GM23248 (cell line): ENCODE measurements at regions not wholly inside any gene's neighbourhood (a gene's known extent, or its start where the extent isn't known, plus 50 kb on each side); places are given as distances from the start of the nearest gene placed in this dataset.

Source experiments
- EZH2 ChIP-seq: fragments of 200-600 bp; sonication (generic); IDR thresholded peaks from 2 replicates; pipeline ENCODE4 v1.6.1; 2018; ENCODE audit warnings: antibody characterized with exemption, mild to moderate bottlenecking; ENCODE audit not compliant: insufficient read depth, poor library complexity, severe bottlenecking
- EZH2phosphoT487 ChIP-seq: fragments of 200-600 bp; sonication (generic); IDR thresholded peaks from 2 replicates; pipeline ENCODE4 v1.6.1; 2018; ENCODE audit warnings: antibody characterized with exemption, moderate library complexity, mild to moderate bottlenecking, low read depth; ENCODE audit not compliant: insufficient read depth

GRCh38 chr16:8084302-8084701, 506.0 kb downstream of the TMEM114 start:
- TF ChIP-seq EZH2 (no peak), EZH2phosphoT487 (no peak)
